ENCODE measurements at regions not wholly inside any gene's neighbourhood (a gene's known extent, or its start where the extent isn't known, plus 50 kb on each side); places are given as distances from the start of the nearest gene placed in this dataset.

DNA sequence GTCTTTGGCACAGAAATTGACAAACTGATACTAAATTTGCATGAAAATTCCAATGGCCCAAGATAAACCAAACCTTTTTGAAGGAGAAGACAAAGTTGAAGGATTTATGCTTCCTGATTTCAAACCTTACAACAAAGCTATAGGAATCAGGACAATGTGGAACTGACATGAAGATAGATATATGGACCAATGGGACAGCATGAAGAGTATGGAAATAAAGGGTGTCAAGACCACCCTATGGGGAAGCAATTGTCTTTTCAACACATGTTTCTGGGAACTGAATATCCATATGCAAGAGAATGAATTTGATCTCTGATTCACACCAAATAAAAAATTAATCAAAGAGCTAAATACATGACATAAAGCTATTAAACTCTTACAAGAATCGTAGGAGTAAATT lies 77.2 kb upstream of the ADARB2 start:
- DNase-seq (ENCODE audit: low spot score) = no peak
- H3K27ac ChIP-seq = no peak overlapping the region
- CTCF ChIA-PET = no interaction called here
- TF ChIP-seq, protein P1, sequence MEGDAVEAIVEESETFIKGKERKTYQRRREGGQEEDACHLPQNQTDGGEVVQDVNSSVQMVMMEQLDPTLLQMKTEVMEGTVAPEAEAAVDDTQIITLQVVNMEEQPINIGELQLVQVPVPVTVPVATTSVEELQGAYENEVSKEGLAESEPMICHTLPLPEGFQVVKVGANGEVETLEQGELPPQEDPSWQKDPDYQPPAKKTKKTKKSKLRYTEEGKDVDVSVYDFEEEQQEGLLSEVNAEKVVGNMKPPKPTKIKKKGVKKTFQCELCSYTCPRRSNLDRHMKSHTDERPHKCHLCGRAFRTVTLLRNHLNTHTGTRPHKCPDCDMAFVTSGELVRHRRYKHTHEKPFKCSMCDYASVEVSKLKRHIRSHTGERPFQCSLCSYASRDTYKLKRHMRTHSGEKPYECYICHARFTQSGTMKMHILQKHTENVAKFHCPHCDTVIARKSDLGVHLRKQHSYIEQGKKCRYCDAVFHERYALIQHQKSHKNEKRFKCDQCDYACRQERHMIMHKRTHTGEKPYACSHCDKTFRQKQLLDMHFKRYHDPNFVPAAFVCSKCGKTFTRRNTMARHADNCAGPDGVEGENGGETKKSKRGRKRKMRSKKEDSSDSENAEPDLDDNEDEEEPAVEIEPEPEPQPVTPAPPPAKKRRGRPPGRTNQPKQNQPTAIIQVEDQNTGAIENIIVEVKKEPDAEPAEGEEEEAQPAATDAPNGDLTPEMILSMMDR (conservative IDR thresholded peaks at IDR 0.05; ENCODE audit: low read depth) = no peak
- POLR2A ChIA-PET (ENCODE audit: low non-redundant PET) = no interaction called here

DNA sequence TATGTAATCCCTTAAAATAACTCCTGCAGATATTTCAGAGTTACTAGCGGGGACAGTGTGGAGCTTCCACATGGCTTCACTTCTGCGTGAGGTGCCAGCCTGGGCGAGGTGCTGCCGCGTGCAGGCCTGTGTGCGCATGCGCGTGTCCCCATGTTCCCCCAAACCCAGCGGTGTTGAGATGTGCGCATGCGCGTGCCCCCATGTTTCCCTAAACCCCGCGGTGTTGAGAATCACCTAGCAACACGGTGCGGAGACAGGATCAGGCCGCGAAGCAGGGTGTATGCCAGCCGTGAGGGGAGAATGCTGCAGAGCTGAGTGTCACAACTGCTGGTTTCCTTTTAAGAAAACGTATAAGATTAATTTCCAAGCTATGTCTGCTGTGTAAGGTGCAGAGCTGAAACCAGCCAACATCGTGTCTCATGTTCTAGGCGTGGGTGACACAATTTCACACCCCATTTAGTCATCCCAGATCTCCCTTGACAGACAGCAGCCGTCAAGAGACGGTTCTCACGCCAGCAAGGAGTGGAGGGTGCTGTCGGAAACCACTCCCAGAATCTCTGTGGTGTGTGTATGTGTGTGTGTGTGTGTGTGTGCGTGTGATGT lies 71.9 kb upstream of the ADARB2 start:
- peak; percentile 44 for DNase-seq (ENCODE audit: low spot score)
- TF ChIP-seq, protein P1 (conservative IDR thresholded peaks at IDR 0.05; ENCODE audit: low read depth) = no peak
- ChIA-PET POLR2A (ENCODE audit: low non-redundant PET) (no interaction called here), CTCF (interaction anchor here (0.6 kb wide), 1 partner anchor 486 kb away, joined by 3 read pairs; no protein-coding TSS in a partner anchor)
- no peak overlapping the region for H3K27ac ChIP-seq

DNA sequence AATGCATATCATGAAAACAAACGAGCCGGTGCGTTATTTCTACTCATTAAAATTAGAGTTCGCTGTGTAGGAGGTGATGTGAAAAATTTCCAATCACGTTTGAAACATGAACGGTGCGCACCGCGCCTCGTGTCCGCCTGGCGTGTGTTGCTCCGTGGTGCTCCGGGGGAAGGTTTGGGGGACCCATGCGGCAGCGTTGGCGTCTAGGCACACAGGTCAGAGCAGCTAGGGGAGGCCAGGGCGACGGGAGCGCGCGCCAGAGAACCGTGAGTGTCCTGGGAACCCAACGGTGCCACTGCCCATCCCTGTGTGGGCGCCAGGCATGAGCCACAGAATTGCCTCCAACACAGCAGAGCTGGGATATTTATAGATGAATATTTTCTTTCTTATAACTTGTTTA lies 70.6 kb upstream of the ADARB2 start:
- TF ChIP-seq, protein P1 (conservative IDR thresholded peaks at IDR 0.05; ENCODE audit: low read depth) = no peak
- POLR2A ChIA-PET (ENCODE audit: low non-redundant PET) = no interaction called here
- no peak for DNase-seq (ENCODE audit: low spot score)
- CTCF ChIA-PET = no interaction called here
- no peak overlapping the region for H3K27ac ChIP-seq

DNA sequence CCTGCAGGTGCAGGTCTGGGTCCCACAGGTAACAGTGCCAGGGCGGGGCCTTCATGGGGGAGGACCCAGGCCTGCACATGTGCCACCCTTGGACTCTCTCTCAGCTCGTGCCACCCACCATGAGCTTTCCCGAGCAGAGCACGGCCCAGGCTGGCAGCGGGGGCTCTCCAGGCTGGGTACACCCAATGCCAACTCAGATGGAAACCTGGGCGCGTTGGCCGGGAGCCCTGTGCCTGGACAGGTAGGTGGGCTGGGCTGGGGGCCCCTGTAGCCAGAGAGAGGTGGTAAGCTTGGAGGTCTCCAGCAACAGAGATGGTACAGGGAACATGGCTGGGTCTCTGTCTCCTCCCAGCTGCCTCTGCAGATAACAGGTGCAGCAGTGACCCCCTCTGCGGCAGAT lies 69.9 kb upstream of the ADARB2 start:
- TF ChIP-seq, protein P1 (conservative IDR thresholded peaks at IDR 0.05; ENCODE audit: low read depth) = no peak
- ChIA-PET POLR2A (ENCODE audit: low non-redundant PET) (no interaction called here), CTCF (no interaction called here)
- no peak for DNase-seq (ENCODE audit: low spot score)
- no peak overlapping the region for H3K27ac ChIP-seq

DNA sequence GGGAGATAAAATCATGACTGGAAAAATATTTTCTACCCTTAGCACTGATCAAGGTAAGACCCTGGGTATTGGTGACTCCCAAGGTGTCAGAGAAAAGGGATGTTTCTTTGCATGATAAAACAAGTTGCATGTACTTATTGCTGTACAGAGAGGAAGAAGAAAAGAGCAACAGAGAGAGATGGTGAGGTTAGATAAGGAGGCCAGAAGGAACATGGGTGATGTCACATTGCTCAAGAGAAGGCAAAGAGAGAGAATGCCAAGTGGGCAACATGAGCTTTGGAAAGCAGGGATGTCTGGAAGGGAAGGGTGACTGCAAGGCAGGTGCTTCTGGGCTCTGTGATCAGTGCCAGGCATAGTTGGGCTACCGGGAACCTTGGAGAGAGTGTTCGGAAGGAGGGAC lies 65.1 kb upstream of the ADARB2 start:
- no peak overlapping the region for H3K27ac ChIP-seq
- DNase-seq (ENCODE audit: low spot score) = no peak
- TF ChIP-seq, protein P1 (conservative IDR thresholded peaks at IDR 0.05; ENCODE audit: low read depth) = no peak
- POLR2A ChIA-PET (ENCODE audit: low non-redundant PET) = no interaction called here
- CTCF ChIA-PET = interaction anchor here (0.8 kb wide), 1 partner anchor 359 kb away, joined by 5 read pairs; no protein-coding TSS in a partner anchor

DNA sequence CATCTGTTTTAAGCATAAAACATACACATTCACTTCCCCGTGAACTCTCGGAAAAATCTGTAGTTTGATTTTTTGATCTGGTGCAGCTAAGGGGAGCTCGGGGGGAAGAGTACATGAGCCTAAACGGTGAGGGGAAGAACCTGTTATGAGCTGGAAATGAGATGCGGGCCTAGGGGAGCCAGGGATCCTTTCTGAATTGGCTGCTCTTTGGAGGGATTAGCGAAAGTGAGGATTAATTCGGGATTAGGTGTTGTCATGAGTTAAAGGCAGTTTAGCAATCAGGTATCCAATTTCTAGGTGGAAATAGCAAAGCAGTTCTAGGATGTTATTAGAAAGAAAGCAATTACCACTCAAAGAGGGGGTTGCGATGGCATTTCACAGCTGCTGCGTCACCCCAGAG lies 51.1 kb upstream of the ADARB2 start:
- no peak overlapping the region for H3K27ac ChIP-seq
- ChIA-PET CTCF (no interaction called here), POLR2A (ENCODE audit: low non-redundant PET) (no interaction called here)
- TF ChIP-seq, protein P1 (conservative IDR thresholded peaks at IDR 0.05; ENCODE audit: low read depth) = no peak
- DNase-seq (ENCODE audit: low spot score) = no peak
